ENCODE measurements at regions not wholly inside any gene's neighbourhood (a gene's known extent, or its start where the extent isn't known, plus 50 kb on each side); places are given as distances from the start of the nearest gene placed in this dataset.

GRCh38 chr6:27736686-27737085, 175.5 kb downstream of the OR2B2 start:
- TF ChIP-seq CTCF (IDR thresholded peaks at IDR 0.05) (no peak), POLR2A (IDR thresholded peaks at IDR 0.05) (no peak)

All from esophagus squamous epithelium (tissue), 4 donors.